Left lung (tissue), 4 donors: ENCODE measurements at regions not wholly inside any gene's neighbourhood (a gene's known extent, or its start where the extent isn't known, plus 50 kb on each side); places are given as distances from the start of the nearest gene placed in this dataset.

ENCODE experiments used
- ATAC-seq: fragments of 200-7000 bp; cut with Tn5 transposase; one replicate; pipeline ENCODE4 v1.9.1; 2020; ENCODE audit warnings: moderate library complexity
- DNase-seq, 4 donors: peaks; one replicate each; pipeline ENCODE4 v3.0.0-alpha.2; 2013 to 2020
- H3K27ac ChIP-seq, 2 donors: fragments of 200-600 bp; sonication (generic) in 1 of 2; one replicate each; pipeline versions ENCODE4 v1.5.0 to v1.8.0; 2020 to 2021
- H3K27me3 ChIP-seq, 2 donors: fragments of 200-600 bp; sonication (generic) in 1 of 2; one replicate each; pipeline versions ENCODE4 v1.5.0 to v1.8.0; 2020 to 2021
- H3K36me3 ChIP-seq, 2 donors: fragments of 200-600 bp; sonication (generic) in 1 of 2; one replicate each; pipeline versions ENCODE4 v1.5.0 to v1.8.0; 2020 to 2021
- H3K4me1 ChIP-seq, 2 donors: fragments of 200-600 bp; one replicate each; pipeline ENCODE4 v1.8.0; 2021
- H3K4me3 ChIP-seq, 2 donors: fragments of 200-600 bp; sonication (generic) in 1 of 2; one replicate each; pipeline versions ENCODE4 v1.5.0 to v1.8.0; 2020 to 2021; ENCODE audit warnings: mild to moderate bottlenecking in 1 of 2
- H3K9me3 ChIP-seq, 2 donors: fragments of 200-600 bp; sonication (generic) in 1 of 2; one replicate each; pipeline versions ENCODE4 v1.5.0 to v1.8.0; 2020 to 2021
- intact Hi-C, 2 donors: fragments of 100-400 bp; cut with DNase I; formaldehyde crosslinking; loops; one replicate each; pipeline versions ENCODE4 v1.11.2 to v1.14.2; 2022
- TF ChIP-seq, protein P1 (sequence below), 2 donors: fragments of 200-600 bp; sonication (generic) in 1 of 2; IDR thresholded peaks; one replicate each; pipeline versions ENCODE4 v1.5.0 to v1.8.0; 2021; ENCODE audit warnings: antibody characterized with exemption in 2 of 2
- donor health status: DM: no; HTN: yes; CAD: no.
- donor health status: DM: no; HTN: no; CAD: no.

DNA sequence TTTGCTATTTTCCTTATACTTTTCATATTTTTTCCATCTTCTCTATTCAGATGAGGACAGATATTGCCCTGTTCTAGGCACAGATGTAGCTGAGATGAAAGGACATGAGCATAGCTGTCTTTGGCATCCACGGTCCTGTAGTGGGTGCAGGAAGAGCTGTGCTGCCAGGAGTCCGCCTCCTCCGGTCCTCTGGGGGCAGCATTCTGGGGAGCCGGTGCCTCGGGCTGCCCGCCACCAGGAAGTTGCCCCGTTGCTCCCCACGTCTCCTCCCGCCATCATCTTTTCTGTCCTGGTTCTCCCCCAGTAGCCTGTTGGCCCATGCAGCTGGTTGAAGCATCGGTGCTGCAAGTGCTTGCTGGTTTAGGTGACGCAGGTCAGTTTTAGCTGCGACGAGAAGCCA lies 170.0 kb upstream of the IRX4 start:
- H3K27me3 ChIP-seq: no peaks in the 10 kb centered on the region
- intact Hi-C loops: no loop called here
- H3K4me3 ChIP-seq: no peak overlapping the region
- DNase-seq (no peak), ATAC-seq (no peak)
- H3K27ac ChIP-seq: no peak overlapping the region
- TF ChIP-seq, protein P1, sequence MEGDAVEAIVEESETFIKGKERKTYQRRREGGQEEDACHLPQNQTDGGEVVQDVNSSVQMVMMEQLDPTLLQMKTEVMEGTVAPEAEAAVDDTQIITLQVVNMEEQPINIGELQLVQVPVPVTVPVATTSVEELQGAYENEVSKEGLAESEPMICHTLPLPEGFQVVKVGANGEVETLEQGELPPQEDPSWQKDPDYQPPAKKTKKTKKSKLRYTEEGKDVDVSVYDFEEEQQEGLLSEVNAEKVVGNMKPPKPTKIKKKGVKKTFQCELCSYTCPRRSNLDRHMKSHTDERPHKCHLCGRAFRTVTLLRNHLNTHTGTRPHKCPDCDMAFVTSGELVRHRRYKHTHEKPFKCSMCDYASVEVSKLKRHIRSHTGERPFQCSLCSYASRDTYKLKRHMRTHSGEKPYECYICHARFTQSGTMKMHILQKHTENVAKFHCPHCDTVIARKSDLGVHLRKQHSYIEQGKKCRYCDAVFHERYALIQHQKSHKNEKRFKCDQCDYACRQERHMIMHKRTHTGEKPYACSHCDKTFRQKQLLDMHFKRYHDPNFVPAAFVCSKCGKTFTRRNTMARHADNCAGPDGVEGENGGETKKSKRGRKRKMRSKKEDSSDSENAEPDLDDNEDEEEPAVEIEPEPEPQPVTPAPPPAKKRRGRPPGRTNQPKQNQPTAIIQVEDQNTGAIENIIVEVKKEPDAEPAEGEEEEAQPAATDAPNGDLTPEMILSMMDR (IDR thresholded peaks at IDR 0.05): no peak
- no peaks in the 10 kb centered on the region for H3K36me3 ChIP-seq
- H3K9me3 ChIP-seq: no peaks in the 10 kb centered on the region
- no peaks in the 10 kb centered on the region for H3K4me1 ChIP-seq

DNA sequence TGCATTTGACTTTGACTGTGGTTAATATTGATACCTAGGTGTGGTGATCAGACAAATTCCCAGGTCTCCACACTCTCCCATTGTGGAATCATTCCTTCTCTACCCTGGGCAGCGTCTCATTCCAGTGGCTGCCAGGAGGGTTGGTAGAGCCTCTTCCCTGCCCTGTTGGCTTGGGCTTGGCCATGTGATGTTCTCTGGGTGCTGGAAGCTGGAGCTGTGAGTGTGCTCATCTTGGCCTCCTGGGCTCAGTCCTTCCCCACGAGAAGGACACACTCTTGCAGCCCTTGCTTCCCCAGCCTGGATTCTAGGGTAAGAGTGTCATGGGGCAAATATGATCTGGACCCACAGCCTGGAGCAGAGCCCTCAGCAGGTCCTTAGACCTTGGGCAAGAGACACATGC lies 167.2 kb upstream of the IRX4 start:
- H3K36me3 ChIP-seq: no peaks in the 10 kb centered on the region
- ATAC-seq (no peak), DNase-seq (no peak)
- intact Hi-C loops: no loop called here
- H3K27me3 ChIP-seq: no peaks in the 10 kb centered on the region
- no peaks in the 10 kb centered on the region for H3K9me3 ChIP-seq
- no peaks in the 10 kb centered on the region for H3K4me1 ChIP-seq
- H3K27ac ChIP-seq: no peak overlapping the region
- H3K4me3 ChIP-seq: no peak overlapping the region
- TF ChIP-seq, protein P1 (IDR thresholded peaks at IDR 0.05): no peak

DNA sequence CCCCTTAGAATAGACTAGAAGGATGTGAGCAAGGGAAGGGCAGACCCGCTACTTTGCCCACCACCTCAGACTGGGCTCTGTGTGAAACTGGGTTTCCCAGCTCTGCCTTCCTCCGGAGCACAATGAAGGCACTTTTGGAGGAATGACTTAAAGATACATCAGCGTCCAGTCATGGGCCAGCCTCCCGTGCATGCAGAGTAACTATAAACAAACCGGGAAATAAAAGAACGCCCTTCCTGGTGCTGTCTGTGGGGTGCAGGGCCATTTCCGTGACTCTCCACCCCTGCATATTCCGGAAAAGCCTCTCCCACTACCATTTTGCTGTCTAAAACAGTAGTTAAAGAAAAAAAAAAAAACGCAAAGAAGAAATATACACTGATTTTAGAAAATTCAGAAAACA lies 165.9 kb upstream of the IRX4 start:
- DNase-seq (no peak), ATAC-seq (no peak)
- H3K27me3 ChIP-seq: no peaks in the 10 kb centered on the region
- no peaks in the 10 kb centered on the region for H3K9me3 ChIP-seq
- TF ChIP-seq, protein P1 (IDR thresholded peaks at IDR 0.05): no peak
- intact Hi-C loops: no loop called here
- no peak overlapping the region for H3K27ac ChIP-seq
- H3K36me3 ChIP-seq: no peaks in the 10 kb centered on the region
- H3K4me3 ChIP-seq: no peak overlapping the region
- no peaks in the 10 kb centered on the region for H3K4me1 ChIP-seq

DNA sequence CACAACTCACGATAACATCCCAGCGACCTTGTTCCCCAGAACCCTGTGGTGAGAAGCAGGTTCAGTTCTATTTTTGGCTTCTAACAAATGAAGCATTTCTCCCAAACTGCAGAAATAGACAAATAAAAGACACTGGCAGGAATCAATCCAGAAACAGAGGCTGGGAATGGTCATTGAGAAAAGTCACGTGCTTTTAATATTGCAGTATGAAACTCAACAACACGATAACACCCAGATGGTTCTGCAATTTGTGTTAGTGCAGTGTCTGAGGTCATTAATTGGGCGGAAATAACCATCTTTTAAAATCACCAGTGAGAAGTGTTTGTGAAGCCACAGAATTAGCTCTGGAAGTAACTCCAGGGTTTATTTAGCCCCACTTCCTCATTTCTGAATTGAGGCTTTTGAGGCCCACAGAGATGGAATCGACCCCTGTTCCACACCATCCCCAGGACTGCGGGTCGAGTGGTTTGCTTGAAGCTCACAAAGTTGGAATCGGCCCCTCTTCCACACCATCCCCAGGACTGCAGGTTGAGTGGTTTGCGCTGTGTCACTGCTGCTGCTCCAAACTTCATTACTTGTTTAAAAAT lies 164.7 kb upstream of the IRX4 start:
- H3K36me3 ChIP-seq: no peaks in the 10 kb centered on the region
- H3K4me1 ChIP-seq: no peaks in the 10 kb centered on the region
- intact Hi-C loops: no loop called here
- DNase-seq: no peak
- H3K9me3 ChIP-seq: no peaks in the 10 kb centered on the region
- no peak overlapping the region for H3K4me3 ChIP-seq
- no peaks in the 10 kb centered on the region for H3K27me3 ChIP-seq
- TF ChIP-seq, protein P1 (IDR thresholded peaks at IDR 0.05): no peak
- no peak for ATAC-seq
- no peak overlapping the region for H3K27ac ChIP-seq

DNA sequence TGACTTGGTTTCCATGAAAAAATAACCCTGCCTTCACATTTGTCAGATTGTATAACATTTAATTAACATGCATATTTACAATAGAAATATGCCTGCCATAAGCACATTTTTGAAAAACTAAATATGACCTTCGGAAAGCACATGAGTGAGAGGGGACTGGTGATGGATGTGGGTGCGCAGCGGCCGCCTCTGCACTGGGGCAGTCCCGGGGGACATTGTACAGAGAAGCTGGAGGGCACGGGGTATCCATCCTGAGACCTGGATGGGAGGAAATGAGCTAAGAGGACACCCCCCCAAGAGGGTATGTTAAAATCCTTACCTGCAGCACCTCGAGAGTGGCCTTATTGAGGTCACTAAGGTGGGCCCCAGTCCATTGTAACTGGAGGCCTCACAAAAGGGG lies 161.3 kb upstream of the IRX4 start:
- H3K27ac ChIP-seq: no peak overlapping the region
- H3K36me3 ChIP-seq: no peaks in the 10 kb centered on the region
- no peaks in the 10 kb centered on the region for H3K4me1 ChIP-seq
- no peaks in the 10 kb centered on the region for H3K9me3 ChIP-seq
- H3K4me3 ChIP-seq: no peak overlapping the region
- intact Hi-C loops: no loop called here
- DNase-seq: no peak
- TF ChIP-seq, protein P1 (IDR thresholded peaks at IDR 0.05): no peak
- no peak for ATAC-seq
- H3K27me3 ChIP-seq: no peaks in the 10 kb centered on the region
